Gastroesophageal sphincter (tissue), 4 donors: ENCODE measurements at regions not wholly inside any gene's neighbourhood (a gene's known extent, or its start where the extent isn't known, plus 50 kb on each side); places are given as distances from the start of the nearest gene placed in this dataset.

ENCODE experiments used
- ATAC-seq: fragments of 150-250 bp; one replicate; pipeline ENCODE4 v1.9.1; 2016; ENCODE audit warnings: mild to moderate bottlenecking, moderate library complexity
- H3K27ac ChIP-seq, 4 donors: fragments of 200-600 bp; sonication (generic) in 3 of 4; 1 replicate in 3 of 4; 2 replicates in 1 of 4; pipeline ENCODE4 v1.5.1; 2016 to 2019
- H3K27me3 ChIP-seq: fragments of 200-600 bp; sonication (generic); one replicate; pipeline ENCODE4 v1.5.1; 2019
- H3K36me3 ChIP-seq, 2 donors: fragments of 200-600 bp; sonication (generic); one replicate each; pipeline ENCODE4 v1.5.1; 2019; ENCODE audit warnings: control low read depth in 1 of 2
- H3K4me1 ChIP-seq, 3 donors: fragments of 200-600 bp; sonication (generic); 1 replicate in 2 of 3; 2 replicates in 1 of 3; pipeline ENCODE4 v1.5.1; 2016 to 2019; ENCODE audit warnings: control low read depth in 2 of 3
- H3K4me3 ChIP-seq, 2 donors: fragments of 200-600 bp; sonication (generic); one replicate each; pipeline ENCODE4 v1.5.1; 2019; ENCODE audit warnings: mild to moderate bottlenecking in 1 of 2, moderate library complexity in 1 of 2
- H3K9me3 ChIP-seq, 3 donors: fragments of 200-600 bp; sonication (generic); one replicate each; pipeline ENCODE4 v1.5.1; 2017 to 2019; ENCODE audit warnings: control low read depth in 2 of 3
- EP300 ChIP-seq: sonication (generic); formaldehyde crosslinking; IDR thresholded peaks from one replicate; pipeline ENCODE4 v1.6.1; 2017; ENCODE audit warnings: antibody characterized with exemption, mild to moderate bottlenecking
- POLR2A ChIP-seq, 2 donors: fragments of 450-650 bp; IDR thresholded peaks; one replicate each; pipeline ENCODE4 v1.6.1; 2017; ENCODE audit warnings: antibody characterized with exemption in 2 of 2, mild to moderate bottlenecking in 2 of 2, moderate library complexity in 1 of 2
- POLR2AphosphoS5 ChIP-seq: sonication (generic); formaldehyde crosslinking; IDR thresholded peaks from one replicate; pipeline ENCODE4 v1.6.1; 2017; ENCODE audit warnings: antibody characterized with exemption
- WGBS, 2 donors: methylation state at CpG; one replicate each; pipeline ENCODE4 v1.1.5; 2018; ENCODE audit warnings: low coverage in 1 of 2; 5-methylcytosine and 5-hydroxymethylcytosine counted together
- TF ChIP-seq, protein P1 (sequence below), 4 experiments: fragments of 200-600 bp in 2 of 4; fragments of 450-650 bp in 2 of 4; sonication (generic) in 1 of 4; IDR thresholded peaks; one replicate each; pipeline ENCODE4 v1.5.1; 2017 to 2019; ENCODE audit warnings: antibody characterized with exemption in 4 of 4, mild to moderate bottlenecking in 2 of 4, moderate library complexity in 2 of 4

DNA sequence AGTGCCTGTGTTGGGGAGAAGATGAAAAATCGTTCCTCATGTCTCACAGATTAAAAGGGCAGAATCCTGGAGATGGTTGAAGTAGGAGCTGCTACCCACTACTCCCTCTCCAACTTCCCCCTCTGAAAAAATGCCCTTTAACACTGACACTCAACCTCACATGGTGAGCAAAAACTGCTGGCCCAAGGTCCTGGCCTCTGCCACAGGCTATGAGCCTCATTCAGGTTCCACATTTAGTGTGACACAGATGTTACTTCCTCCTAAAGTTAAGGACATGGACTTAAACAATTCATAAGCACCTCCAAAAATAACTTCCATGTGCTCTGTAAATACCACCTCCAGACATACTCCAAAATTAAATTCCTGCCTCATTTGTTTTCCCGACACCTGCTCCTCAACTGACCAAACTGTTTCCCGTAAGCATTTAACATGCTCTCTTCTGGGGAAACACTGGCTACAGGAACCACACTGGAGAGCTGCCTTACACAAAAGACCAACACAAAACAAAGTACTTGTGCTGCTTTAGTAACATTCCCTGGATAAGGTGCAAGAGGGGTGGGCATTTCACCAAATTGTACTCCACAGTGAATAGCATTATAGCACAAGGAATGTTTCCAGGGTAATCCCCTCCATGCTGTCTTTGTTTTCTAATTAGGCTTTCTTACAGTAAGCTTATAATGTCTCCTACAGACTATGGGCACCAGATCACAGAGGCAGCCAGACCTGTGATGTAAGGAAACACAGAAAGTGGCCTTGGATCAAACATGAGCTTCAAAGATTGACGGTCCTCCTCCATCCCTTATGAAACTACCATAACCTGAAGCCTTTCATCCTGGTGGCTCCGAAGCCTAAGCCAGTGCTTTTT is 57.0 kb downstream of the PHLDA1 start:
- TF ChIP-seq, protein P1, sequence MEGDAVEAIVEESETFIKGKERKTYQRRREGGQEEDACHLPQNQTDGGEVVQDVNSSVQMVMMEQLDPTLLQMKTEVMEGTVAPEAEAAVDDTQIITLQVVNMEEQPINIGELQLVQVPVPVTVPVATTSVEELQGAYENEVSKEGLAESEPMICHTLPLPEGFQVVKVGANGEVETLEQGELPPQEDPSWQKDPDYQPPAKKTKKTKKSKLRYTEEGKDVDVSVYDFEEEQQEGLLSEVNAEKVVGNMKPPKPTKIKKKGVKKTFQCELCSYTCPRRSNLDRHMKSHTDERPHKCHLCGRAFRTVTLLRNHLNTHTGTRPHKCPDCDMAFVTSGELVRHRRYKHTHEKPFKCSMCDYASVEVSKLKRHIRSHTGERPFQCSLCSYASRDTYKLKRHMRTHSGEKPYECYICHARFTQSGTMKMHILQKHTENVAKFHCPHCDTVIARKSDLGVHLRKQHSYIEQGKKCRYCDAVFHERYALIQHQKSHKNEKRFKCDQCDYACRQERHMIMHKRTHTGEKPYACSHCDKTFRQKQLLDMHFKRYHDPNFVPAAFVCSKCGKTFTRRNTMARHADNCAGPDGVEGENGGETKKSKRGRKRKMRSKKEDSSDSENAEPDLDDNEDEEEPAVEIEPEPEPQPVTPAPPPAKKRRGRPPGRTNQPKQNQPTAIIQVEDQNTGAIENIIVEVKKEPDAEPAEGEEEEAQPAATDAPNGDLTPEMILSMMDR (IDR thresholded peaks at IDR 0.05), result no peak
- no peak for TF ChIP-seq POLR2AphosphoS5
- H3K27ac ChIP-seq, result no peak overlapping the region
- 79 to 95% methylated on average over 5 of the region's 5 CpGs for WGBS, 2 donors
- no peaks in the 10 kb centered on the region for H3K36me3 ChIP-seq
- no peak overlapping the region for H3K4me3 ChIP-seq
- H3K9me3 ChIP-seq, result no peaks in the 10 kb centered on the region
- no peaks in the 10 kb centered on the region for H3K27me3 ChIP-seq
- ATAC-seq, result no peak
- H3K4me1 ChIP-seq, result peaks cover 3 to 18% (median 4%) of the 10 kb centered on the region in 3 donors

DNA sequence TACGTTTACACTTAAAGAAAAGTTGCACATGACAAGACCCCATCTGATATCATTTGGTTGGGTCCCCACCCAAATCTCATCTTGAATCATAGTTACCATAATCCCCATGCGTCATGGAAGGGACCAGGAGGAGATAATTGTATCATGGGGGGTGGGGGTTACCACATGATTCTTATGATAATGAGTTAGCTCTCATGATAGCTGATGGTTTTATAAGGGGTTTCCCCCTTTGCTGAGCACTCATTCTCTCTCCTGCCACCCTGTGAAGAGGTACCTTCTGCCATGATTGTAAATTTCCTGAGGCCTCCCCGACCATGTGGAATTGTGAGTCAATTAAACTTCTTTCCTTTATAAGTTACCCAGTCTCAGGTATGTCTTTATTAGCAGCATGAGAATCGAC is 60.3 kb downstream of the PHLDA1 start:
- TF ChIP-seq POLR2AphosphoS5 (no peak), POLR2A (IDR thresholded peaks at IDR 0.05) (no peak)
- ATAC-seq, result no peak
- 87 to 93% methylated on average over 3 to 4 of the region's 4 CpGs for WGBS, 2 donors

GRCh38 chr12:75970310-75970709 is 61.3 kb downstream of the PHLDA1 start:
- H3K36me3 ChIP-seq, result no peaks in the 10 kb centered on the region
- no peak overlapping the region for H3K27ac ChIP-seq
- no peaks in the 10 kb centered on the region for H3K27me3 ChIP-seq
- 75 to 100% methylated on average over 1 of the region's 1 CpG for WGBS, 2 donors
- no peak for ATAC-seq
- H3K4me1 ChIP-seq, result no peaks in the 10 kb centered on the region
- no peak overlapping the region for H3K4me3 ChIP-seq
- H3K9me3 ChIP-seq, result no peaks in the 10 kb centered on the region
- TF ChIP-seq, protein P1 (IDR thresholded peaks at IDR 0.05), result no peak
- no peak for TF ChIP-seq EP300
- TF ChIP-seq POLR2A (IDR thresholded peaks at IDR 0.05), result no peak
- TF ChIP-seq POLR2AphosphoS5, result no peak

More for the DNA sequence above, 60.3 kb downstream of the PHLDA1 start:
- H3K4me1 ChIP-seq, result no peaks in the 10 kb centered on the region
- H3K9me3 ChIP-seq, result no peaks in the 10 kb centered on the region
- no peaks in the 10 kb centered on the region for H3K27me3 ChIP-seq
- H3K36me3 ChIP-seq, result no peaks in the 10 kb centered on the region
- H3K4me3 ChIP-seq, result no peak overlapping the region
- H3K27ac ChIP-seq, result no peak overlapping the region

DNA sequence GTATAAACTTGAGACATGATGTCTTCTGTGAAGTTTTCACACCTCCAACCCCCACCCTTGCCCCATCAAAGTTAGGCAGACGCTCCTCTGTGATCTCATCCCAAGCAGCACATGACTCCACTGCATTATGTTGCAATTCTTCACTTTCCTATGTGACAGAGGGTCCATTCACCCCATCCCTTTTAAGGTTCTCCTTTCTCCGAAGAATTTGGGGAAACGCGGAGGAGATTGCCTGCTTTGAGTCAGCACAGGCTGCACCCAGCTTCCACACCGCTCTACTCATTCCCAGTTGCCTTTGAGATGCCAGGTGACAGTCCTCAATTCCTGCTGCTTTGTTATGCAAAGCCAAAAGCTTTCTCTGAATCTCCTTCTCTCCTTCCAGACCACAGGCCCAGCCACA is 61.8 kb downstream of the PHLDA1 start:
- no peak overlapping the region for H3K27ac ChIP-seq
- WGBS, 2 donors, result 58 to 67% methylated on average over 4 to 5 of the region's 5 CpGs
- H3K9me3 ChIP-seq, result no peaks in the 10 kb centered on the region
- H3K4me3 ChIP-seq, result no peak overlapping the region
- no peaks in the 10 kb centered on the region for H3K36me3 ChIP-seq
- peak; percentile 53 for ATAC-seq
- TF ChIP-seq, protein P1 (IDR thresholded peaks at IDR 0.05), result no peak
- TF ChIP-seq POLR2AphosphoS5, result no peak
- TF ChIP-seq EP300, result no peak
- TF ChIP-seq POLR2A (IDR thresholded peaks at IDR 0.05), result no peak
- H3K4me1 ChIP-seq, result no peaks in the 10 kb centered on the region
- H3K27me3 ChIP-seq, result no peaks in the 10 kb centered on the region

GRCh38 chr12:75965661-75966060 is 65.9 kb downstream of the PHLDA1 start:
- WGBS, 2 donors, result 32 to 64% methylated on average over 2 of the region's 2 CpGs
- ATAC-seq, result no peak
- TF ChIP-seq EP300 (no peak), POLR2A (IDR thresholded peaks at IDR 0.05) (no peak), POLR2AphosphoS5 (no peak)
- TF ChIP-seq, protein P1 (IDR thresholded peaks at IDR 0.05), result no peak
- Histone ChIP-seq H3K4me3 (no peak overlapping the region), H3K9me3 (no peaks in the 10 kb centered on the region), H3K27me3 (no peaks in the 10 kb centered on the region), H3K36me3 (no peaks in the 10 kb centered on the region), H3K27ac (no peak overlapping the region), H3K4me1 (no peaks in the 10 kb centered on the region)
